CD4-positive, alpha-beta T cell (primary cell): ENCODE measurements at regions not wholly inside any gene's neighbourhood (a gene's known extent, or its start where the extent isn't known, plus 50 kb on each side); places are given as distances from the start of the nearest gene placed in this dataset.

Experiments
- ATAC-seq: fragments of 200-7000 bp; cut with Tn5 transposase; one replicate; pipeline ENCODE4 v1.10.0; 2022; ENCODE audit warnings: mild to moderate bottlenecking; ENCODE audit not compliant: poor library complexity
- CTCF ChIA-PET: fragments of 350-600 bp; sonication (Branson Sonifier 250); formaldehyde crosslinking; loops from one replicate; lab custom pipeline; 2021; ENCODE audit warnings: antibody characterized with exemption, inconsistent platforms; lab: Charles Lee
- POLR2A ChIA-PET: fragments of 350-600 bp; sonication (Branson Sonifier 250); formaldehyde crosslinking; loops from one replicate; lab custom pipeline; 2021; ENCODE audit warnings: antibody characterized with exemption, inconsistent platforms; lab: Charles Lee
- DNase-seq, 14 experiments: peaks; one replicate each; pipeline ENCODE4 v3.0.0-alpha.2; 2013 to 2020; ENCODE audit warnings: mixed read lengths in 2 of 14
- H3K27ac ChIP-seq, 2 donors: one replicate each; pipeline versions ENCODE4 v1.5.1 to v1.7.0; 2013; ENCODE audit warnings: low read length in 2 of 2, low read depth in 1 of 2, mild to moderate bottlenecking in 1 of 2
- H3K27me3 ChIP-seq, 2 experiments: 1 replicate in 1 of 2; 2 replicates in 1 of 2; pipeline versions ENCODE4 v1.6.1 to v1.7.0; 2013; ENCODE audit warnings: low read length in 2 of 2, control low read depth in 1 of 2, mild to moderate bottlenecking in 1 of 2, moderate library complexity in 1 of 2; ENCODE audit not compliant: insufficient read depth in 2 of 2, control insufficient read depth in 1 of 2
- H3K36me3 ChIP-seq: one replicate; pipeline ENCODE4 v1.6.1; 2013; ENCODE audit warnings: low read length, control low read depth; ENCODE audit not compliant: insufficient read depth
- H3K4me1 ChIP-seq: one replicate; pipeline ENCODE4 v1.6.1; 2013; ENCODE audit warnings: low read length, control low read depth; ENCODE audit not compliant: insufficient read depth
- H3K4me3 ChIP-seq: one replicate; pipeline ENCODE4 v1.5.1; 2013; ENCODE audit warnings: mild to moderate bottlenecking, low read length, moderate library complexity
- H3K9me3 ChIP-seq, 2 experiments: 1 replicate in 1 of 2; 2 replicates in 1 of 2; pipeline versions ENCODE4 v1.6.1 to v1.7.0; 2013; ENCODE audit warnings: low read length in 2 of 2, mild to moderate bottlenecking in 2 of 2, control low read depth in 1 of 2, moderate library complexity in 1 of 2; ENCODE audit not compliant: control insufficient read depth in 1 of 2, insufficient read depth in 1 of 2
- H3K27ac Mint-ChIP-seq: one replicate; pipeline ENCODE4 v1.8.0; 2020; ENCODE audit warnings: mixed read lengths
- H3K27me3 Mint-ChIP-seq: one replicate; pipeline ENCODE4 v1.8.0; 2021; ENCODE audit warnings: mixed read lengths
- H3K36me3 Mint-ChIP-seq: one replicate; pipeline ENCODE4 v1.8.0; 2021; ENCODE audit warnings: low read depth, mixed read lengths
- H3K4me1 Mint-ChIP-seq: one replicate; pipeline ENCODE4 v1.8.0; 2021; ENCODE audit warnings: low read depth, mixed read lengths
- H3K4me3 Mint-ChIP-seq: one replicate; pipeline ENCODE4 v1.8.0; 2020; ENCODE audit warnings: mild to moderate bottlenecking, mixed read lengths
- H3K9me3 Mint-ChIP-seq: one replicate; pipeline ENCODE4 v1.8.0; 2020; ENCODE audit warnings: mixed read lengths
- intact Hi-C, 2 experiments: fragments of 100-400 bp; cut with DNase I in 1 of 2; cut with micrococcal nuclease in 1 of 2; formaldehyde crosslinking; loops; one replicate each; pipeline versions ENCODE4 v1.15.1 to v1.9.0; 2023 to 2025; cut with DNase I, micrococcal nuclease
- TF ChIP-seq, protein P1 (sequence below): fragments of 200-600 bp; IDR thresholded peaks from one replicate; pipeline ENCODE4 v1.8.0; 2022; ENCODE audit warnings: antibody characterized with exemption, mild to moderate bottlenecking

DNA sequence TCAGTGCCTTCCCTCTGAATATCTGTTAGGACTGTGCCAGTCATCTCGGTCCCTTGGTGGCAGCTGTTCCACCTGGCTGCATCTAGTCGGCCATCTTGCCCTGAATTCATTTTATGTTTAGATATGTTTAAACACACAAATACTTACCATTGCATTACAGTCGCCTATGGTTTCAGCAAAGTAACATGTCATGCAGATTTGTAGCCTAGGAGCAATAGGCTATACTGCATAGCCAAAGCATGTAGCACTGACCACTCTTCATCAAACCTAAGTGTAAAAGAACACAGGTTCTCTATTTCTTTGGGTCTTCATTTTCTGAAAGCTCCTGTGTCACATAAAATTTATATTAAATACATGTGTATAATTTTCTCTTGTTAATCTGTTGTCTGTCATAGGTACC lies 118.9 kb upstream of the THSD7A start:
- no peaks in the 10 kb centered on the region for H3K4me1 Mint-ChIP-seq
- TF ChIP-seq, protein P1, sequence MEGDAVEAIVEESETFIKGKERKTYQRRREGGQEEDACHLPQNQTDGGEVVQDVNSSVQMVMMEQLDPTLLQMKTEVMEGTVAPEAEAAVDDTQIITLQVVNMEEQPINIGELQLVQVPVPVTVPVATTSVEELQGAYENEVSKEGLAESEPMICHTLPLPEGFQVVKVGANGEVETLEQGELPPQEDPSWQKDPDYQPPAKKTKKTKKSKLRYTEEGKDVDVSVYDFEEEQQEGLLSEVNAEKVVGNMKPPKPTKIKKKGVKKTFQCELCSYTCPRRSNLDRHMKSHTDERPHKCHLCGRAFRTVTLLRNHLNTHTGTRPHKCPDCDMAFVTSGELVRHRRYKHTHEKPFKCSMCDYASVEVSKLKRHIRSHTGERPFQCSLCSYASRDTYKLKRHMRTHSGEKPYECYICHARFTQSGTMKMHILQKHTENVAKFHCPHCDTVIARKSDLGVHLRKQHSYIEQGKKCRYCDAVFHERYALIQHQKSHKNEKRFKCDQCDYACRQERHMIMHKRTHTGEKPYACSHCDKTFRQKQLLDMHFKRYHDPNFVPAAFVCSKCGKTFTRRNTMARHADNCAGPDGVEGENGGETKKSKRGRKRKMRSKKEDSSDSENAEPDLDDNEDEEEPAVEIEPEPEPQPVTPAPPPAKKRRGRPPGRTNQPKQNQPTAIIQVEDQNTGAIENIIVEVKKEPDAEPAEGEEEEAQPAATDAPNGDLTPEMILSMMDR, result no peak
- no peaks in the 10 kb centered on the region for H3K4me1 ChIP-seq
- H3K27me3 Mint-ChIP-seq, result no peaks in the 10 kb centered on the region
- H3K27ac Mint-ChIP-seq, result no peak overlapping the region
- no peak overlapping the region for H3K4me3 ChIP-seq
- no peak for ATAC-seq
- intact Hi-C loops, result no loop called here
- DNase-seq, result no peak
- H3K9me3 ChIP-seq, result peaks cover 0 to 13% of the 10 kb centered on the region in 2 experiments
- no peaks in the 10 kb centered on the region for H3K36me3 ChIP-seq
- POLR2A ChIA-PET, result no interaction called here
- CTCF ChIA-PET, result no interaction called here
- H3K27ac ChIP-seq, result no peak overlapping the region
- H3K4me3 Mint-ChIP-seq, result no peak overlapping the region
- no peaks in the 10 kb centered on the region for H3K36me3 Mint-ChIP-seq
- H3K9me3 Mint-ChIP-seq, result peaks cover 3% of the 10 kb centered on the region
- no peaks in the 10 kb centered on the region for H3K27me3 ChIP-seq

DNA sequence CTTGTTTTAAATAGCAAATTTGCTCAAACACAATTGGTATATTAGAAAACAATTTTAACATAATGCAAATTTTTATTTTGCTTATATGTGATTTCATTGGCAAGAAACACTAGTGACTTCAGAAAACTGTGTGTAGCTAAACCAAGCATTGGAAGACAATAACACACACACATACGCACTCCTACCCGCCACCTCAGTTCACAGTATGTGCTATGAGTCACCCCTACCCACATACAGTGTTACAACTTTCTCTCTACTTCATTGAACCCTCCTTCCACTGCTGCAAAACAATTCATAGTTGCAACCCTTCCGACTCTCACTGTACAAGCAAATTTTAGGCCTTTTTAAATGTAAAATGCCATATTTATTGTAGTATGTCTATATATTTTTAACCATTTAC lies 119.9 kb upstream of the THSD7A start:
- TF ChIP-seq, protein P1, result no peak
- H3K4me1 Mint-ChIP-seq, result no peaks in the 10 kb centered on the region
- intact Hi-C loops, result no loop called here
- no peaks in the 10 kb centered on the region for H3K36me3 Mint-ChIP-seq
- no peak overlapping the region for H3K27ac Mint-ChIP-seq
- no peak overlapping the region for H3K4me3 Mint-ChIP-seq
- Histone ChIP-seq H3K4me1 (no peaks in the 10 kb centered on the region), H3K27ac (no peak overlapping the region), H3K36me3 (no peaks in the 10 kb centered on the region), H3K27me3 (no peaks in the 10 kb centered on the region), H3K9me3 (peaks cover 0 to 13% of the 10 kb centered on the region in 2 experiments), H3K4me3 (no peak overlapping the region)
- DNase-seq, result no peak
- POLR2A ChIA-PET, result no interaction called here
- ATAC-seq, result no peak
- H3K27me3 Mint-ChIP-seq, result no peaks in the 10 kb centered on the region
- CTCF ChIA-PET, result no interaction called here
- H3K9me3 Mint-ChIP-seq, result peaks cover 3% of the 10 kb centered on the region

DNA sequence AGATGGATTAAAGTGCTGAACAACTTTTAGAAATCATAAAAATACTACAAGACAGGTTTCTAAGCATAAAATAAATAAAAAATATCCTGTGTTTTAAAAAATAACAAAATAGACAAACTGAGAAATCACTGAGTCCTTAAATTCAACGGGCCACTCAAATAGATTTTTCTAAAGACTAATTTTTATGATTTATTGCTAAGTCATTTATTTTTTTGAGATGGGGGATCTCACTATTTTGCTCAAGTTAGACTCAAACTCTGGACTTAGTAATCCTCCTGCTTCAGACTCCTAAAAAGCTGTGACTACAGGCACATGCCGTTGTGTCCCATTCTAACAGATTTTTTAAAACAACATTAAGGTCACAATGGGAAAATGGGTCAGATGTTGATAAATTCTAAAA lies 121.0 kb upstream of the THSD7A start:
- no peaks in the 10 kb centered on the region for H3K4me1 ChIP-seq
- H3K36me3 Mint-ChIP-seq, result no peaks in the 10 kb centered on the region
- no peak overlapping the region for H3K27ac ChIP-seq
- no peaks in the 10 kb centered on the region for H3K27me3 Mint-ChIP-seq
- intact Hi-C loops, result no loop called here
- H3K27me3 ChIP-seq, result no peaks in the 10 kb centered on the region
- H3K9me3 Mint-ChIP-seq, result peaks cover 3% of the 10 kb centered on the region
- H3K36me3 ChIP-seq, result no peaks in the 10 kb centered on the region
- no peaks in the 10 kb centered on the region for H3K4me1 Mint-ChIP-seq
- ChIA-PET POLR2A (no interaction called here), CTCF (no interaction called here)
- no peak overlapping the region for H3K27ac Mint-ChIP-seq
- DNase-seq (no peak), ATAC-seq (no peak)
- peaks cover 0 to 13% of the 10 kb centered on the region in 2 experiments for H3K9me3 ChIP-seq
- TF ChIP-seq, protein P1, result no peak
- H3K4me3 ChIP-seq, result no peak overlapping the region
- no peak overlapping the region for H3K4me3 Mint-ChIP-seq
